ENCODE measurements at regions not wholly inside any gene's neighbourhood (a gene's known extent, or its start where the extent isn't known, plus 50 kb on each side); places are given as distances from the start of the nearest gene placed in this dataset.

DNA sequence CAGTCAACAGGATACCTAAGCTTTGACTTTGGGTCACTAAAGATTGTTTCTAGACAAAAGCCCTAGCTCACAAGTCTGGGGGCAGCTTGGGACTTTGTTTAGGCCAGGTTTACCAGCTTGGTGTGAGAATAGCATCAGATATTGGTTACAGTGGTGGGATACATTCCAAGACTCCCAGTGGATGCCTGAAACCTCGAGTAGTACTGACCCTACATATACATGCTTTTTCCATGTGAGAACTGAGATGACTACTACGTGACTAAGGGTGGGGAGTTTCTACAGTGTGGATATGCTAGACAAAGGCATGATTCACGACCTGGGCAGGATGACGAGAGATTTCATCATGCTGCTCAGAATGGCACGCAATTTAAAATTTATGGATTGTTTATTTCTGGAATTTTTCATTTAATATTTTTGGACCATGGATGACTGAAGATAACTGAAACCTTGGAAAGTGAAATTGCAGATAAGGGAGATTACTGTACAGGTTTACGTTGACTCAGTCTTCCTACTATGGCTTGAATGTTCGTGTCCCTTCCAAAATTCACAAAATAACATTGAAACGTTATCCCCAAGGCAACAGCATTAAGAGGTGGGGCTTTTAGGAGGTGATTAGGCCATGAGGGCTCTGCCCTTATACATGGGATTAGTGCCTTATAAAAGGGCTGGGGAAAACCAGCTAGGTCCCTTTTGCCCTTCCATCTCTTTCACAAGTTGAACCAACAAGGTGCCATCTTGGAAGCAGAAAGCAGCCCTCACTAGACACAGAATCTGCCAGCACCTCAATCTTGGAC, 50.2 kb upstream of the CTAGE1 start:
- peak; percentile 96 for DNase-seq (ENCODE audit: low read depth)

DNA sequence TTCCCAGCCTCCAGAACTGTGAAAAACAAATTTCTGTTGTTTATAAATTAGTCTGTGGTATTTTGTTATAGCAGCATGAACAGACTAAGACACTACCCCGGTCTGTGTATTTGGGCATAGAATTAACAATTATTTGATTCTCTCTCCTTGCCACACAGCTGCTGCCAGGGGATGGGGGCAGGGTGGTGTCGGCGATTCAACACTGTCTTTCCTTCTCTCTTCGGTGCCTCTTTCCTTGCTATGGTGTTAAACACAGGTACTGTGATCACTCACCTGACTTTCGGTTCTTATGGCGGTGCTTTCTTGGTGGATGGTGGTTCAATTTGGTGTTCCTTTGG, 50.8 kb upstream of the CTAGE1 start:
- DNase-seq (ENCODE audit: low read depth) = no peak

DNA sequence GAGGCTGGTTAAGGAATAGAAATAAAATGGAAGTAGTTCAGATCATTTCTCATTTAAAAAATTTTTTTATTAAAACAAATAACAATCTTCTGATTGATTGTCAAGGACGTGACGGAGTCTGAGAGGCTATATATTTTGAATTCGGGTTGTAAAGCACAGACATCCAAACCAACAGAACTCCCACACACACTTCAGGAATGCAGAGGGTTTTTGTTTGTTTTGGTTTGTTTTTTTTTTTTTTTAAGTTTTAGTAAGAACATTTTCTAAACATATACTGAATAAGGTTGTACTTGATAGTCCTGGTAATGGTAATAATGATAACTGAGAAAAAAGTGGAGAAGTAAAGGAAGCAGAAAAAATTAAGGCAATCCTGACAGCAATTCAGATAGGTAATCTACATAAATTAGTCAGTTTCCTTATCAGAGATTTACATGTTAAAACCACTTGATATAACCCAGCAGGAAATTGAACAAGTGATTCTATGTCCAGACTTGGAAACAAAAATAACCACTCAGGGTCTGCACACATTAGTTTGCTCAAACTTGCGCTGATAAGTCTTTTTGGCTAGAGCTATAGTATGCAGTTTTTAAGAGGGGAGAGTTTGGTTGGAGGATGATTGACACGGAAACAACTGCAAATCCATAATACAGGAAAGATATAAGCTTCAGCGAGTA, 51.5 kb upstream of the CTAGE1 start:
- no peak for DNase-seq (ENCODE audit: low read depth)

DNA sequence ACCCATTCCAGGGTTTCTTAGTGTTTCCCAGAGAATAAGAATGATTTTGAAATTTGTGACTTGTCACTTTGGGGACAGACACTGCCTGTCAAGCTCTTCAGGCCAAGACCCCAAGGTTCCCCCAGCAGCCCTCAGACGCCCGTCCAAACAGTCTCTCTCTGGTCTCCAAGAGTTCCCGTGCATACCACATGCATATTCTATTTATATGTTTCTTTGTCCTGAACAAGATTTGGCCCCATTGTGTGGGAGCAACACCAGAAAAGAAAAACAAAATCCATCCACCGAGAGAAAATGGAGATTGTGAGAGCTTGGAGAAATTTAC, 52.2 kb upstream of the CTAGE1 start:
- no peak for DNase-seq (ENCODE audit: low read depth)

DNA sequence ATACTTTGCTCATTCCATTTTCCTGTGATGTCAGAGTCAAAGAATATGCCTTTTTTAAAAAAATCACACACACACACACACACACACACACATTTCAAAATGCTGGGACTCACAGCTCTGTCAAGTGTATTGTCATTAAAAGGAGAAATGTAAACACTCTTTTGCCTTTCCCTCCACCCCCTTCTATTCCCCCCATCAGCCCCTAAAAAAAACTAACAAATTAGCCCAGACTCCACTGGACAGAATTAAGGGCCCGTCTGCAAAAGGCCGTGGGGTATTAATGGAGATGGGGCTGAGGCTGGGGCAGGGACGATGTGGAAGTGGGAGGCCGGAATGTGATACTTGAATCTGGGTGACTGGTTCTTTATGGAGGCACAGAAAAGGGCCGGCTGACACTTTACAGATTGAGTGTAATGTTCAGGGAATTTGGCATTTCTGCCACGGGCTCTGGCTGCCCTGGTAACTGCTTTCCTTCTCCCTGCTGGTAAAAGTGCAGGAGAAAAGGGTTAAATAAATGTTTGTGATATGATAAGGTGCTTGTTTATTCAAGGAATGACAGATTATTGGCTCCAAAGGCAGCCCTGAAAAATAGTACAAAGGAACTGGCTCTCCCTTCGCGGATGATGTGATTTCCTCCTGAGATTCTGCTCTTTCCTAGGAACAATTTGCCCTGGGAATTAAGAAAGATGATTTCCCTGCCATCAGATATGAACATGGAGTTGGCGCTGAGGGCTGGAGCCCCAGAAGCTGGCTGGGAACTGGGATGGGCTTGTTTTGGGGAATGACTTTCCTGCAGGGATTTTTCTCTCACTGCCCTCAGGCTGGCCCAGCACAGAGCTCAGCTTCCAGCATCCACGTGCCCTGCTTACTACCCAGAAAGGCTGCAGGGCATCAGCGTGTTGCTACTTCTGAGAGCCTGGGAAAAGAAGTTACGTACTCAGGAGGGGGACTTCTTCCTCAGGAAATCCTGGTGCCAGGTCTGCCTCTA, 52.8 kb upstream of the CTAGE1 start:
- no peak for DNase-seq (ENCODE audit: low read depth)

DNA sequence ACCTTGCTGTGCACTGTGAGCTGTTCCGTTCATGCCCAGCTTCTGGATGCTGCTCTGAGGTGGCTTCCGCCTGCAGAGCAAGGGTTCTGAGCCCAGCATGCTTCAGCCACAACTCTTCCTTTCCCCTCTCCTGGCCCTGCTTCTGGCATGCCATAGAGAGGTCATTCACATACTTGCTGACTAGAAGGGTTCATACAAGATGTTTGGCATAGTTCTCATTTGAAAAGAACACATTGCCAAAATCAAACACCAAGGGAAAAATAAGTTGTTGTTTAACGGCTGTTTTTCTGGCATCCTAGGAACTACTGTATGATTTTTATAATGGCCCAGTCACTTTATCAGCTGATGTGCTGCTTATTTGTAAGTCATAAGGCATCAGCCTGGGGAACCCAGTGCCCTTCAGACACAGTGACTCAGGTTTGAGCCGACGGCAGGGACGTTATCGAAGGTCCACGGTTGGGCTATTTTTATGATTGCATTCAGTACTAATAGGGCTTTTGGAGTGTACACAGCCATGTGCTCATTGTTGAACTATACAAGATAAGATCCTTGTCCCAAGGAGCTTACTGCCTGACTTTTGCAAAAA, 53.9 kb upstream of the CTAGE1 start:
- DNase-seq (ENCODE audit: low read depth) = no peak

DNA sequence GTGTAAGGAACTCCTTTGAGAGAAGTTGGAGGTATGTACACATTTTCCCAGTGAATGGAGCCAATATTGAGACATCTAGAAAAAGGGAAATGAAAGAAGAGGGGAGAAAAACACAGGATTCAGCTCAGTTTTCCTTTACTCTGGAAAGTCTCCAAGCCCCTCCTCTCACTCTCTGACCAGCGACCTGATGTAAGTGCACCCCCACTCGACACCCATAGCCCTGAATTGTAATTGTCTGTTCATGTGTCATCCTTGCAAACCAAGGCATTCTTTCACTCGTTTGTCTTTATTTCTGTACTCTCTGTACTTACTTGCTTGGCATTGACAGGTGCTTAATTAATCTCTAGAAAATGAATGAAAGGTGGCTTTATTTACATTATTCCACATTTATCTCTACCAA, 55.7 kb upstream of the CTAGE1 start:
- DNase-seq (ENCODE audit: low read depth) = no peak

DNA sequence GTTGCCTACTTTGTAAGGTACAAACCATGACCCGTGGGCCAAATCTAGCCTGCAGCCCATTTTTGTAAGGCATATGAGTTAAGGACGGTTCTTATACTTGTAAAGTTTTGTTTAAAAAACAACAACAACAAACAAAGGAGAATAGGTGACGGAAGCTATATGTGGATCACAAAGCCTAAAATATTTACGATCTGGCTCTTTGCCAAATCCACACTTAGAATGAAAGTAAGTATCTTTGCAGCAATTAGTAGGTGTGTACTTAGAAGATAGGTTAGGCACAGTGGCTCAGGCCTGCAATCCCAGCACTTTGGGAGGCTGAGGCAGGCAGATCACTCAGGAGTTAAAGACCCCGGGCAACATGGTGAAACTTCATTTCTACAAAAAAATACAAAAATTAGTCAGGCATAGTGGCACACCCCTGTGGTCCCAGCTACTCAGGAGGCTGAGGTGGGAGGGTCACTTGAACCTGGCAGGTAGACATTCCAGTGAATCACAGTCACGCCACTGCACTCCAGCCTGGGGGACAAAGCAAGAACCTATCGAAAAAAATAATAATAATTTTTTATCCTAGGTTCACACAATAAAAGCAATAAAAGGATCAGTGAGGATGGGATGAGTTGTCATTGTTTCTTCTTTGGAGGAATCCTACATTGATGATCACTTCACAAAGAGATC, 57.8 kb upstream of the CTAGE1 start:
- DNase-seq (ENCODE audit: low read depth) = no peak

DNA sequence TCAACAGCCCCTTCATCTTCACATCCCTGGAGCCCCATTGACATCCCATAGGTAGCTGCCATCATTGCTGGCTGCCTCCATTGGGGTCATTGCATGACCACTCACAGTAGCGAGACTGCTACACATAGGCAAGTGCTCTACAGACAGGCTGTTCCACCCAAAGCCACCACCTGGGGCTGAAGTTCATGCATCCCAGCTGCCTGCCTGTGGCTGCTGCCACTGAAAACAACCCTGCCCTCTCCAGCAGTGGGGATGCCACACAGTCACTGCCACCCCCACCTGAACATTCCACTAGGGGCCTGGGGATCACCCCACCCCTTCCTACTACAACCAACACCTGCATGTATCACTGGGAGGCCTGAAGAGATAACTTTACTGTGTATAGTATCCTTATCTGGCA, 59.5 kb upstream of the CTAGE1 start:
- no peak for DNase-seq (ENCODE audit: low read depth)

DNA sequence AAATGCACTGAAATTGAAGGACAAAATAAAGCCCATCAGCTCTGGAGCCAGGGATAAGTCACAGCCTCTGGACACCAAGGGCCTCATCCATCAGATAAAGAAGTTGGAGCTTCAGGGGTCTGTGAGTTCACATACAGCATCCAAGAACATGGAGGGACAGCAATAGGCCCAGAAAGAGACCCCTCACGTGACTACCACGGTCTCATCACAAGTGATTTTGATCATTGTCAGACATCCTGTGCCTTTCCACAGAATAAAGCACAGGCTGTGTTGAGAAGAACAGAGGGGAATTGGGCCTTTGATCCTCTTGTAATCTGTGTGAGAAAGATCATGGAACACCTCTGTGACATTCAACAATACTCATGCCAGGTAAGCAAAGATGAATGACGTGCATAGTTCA, 65.2 kb upstream of the CTAGE1 start:
- no peak for DNase-seq (ENCODE audit: low read depth)

DNA sequence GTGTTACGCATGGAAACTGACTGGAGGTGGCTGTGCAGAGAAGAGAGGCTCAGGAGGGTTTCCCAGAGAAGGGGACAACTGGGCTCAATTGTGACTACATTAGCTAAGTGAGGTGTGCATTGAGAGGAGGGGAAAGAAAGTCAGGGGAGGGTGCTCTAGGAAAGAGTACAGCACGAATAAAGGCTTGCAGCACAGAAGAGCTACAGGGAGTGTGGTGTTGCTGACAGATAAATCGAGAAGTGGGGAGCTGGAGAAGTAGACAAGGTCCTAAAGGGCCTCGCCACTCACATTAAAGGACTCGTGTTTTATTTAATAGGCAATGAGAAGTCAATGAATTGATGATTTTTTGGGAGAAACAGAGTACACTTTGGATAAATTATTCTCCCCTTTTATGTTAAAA, 65.7 kb upstream of the CTAGE1 start:
- no peak for DNase-seq (ENCODE audit: low read depth)

DNA sequence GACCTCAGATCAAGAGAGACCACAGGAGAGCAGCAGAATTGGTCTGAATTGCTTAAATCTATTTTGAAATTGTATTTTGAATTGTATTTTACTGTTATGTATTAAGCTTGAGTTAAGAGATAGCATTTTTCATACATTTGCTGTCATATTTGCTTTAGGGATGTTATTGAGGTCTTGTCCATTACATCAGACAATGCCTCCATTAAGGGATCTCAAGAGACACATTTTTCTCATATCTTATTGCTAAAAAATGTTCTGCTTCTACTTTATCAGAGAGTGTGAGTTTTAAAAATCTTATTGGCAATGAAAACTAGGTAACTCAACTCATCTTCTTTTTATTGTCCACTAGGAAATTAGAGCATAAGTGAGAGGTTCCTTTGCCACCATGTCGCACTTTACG, 66.8 kb upstream of the CTAGE1 start:
- DNase-seq (ENCODE audit: low read depth) = no peak

DNA sequence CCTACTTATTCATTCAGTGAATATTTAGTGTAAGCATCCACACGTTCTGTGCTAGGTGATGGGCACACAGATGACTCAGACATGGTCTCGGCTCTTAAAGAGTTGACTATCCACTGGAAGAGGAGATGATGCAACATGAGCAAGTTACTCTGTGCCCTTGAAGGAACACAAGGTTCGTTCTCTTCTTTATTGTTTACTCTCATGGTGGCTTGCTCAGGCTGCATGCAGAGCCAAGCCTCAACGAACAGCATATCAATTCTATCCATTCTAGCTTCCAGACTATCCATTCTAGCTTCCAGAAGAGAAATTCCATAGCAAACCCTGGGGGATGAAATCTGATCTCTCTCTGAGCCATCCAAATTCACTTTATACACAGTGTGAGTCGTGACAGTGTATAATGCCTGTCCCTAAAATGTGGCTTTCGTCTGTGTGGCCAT, 68.1 kb upstream of the CTAGE1 start:
- DNase-seq (ENCODE audit: low read depth) = no peak

DNA sequence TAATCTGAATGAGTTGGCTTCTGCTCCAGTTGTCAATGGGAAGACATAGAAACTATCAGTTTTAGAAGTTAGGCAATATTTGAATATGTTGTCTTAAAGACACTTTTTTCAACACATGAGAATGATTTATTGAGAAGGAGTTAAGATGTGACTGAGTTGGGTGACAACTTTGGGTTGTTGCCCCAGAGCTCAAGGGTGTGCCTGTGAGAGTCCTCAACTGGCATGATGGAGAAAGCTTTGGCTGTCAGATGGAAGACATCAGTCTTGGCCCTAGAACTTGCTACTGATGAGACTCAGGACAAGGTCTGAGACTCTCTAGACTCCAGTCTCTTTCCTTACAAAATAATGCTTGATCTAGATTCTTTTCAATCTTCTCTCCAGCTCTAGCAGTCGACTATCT, 69.0 kb upstream of the CTAGE1 start:
- no peak for DNase-seq (ENCODE audit: low read depth)

DNA sequence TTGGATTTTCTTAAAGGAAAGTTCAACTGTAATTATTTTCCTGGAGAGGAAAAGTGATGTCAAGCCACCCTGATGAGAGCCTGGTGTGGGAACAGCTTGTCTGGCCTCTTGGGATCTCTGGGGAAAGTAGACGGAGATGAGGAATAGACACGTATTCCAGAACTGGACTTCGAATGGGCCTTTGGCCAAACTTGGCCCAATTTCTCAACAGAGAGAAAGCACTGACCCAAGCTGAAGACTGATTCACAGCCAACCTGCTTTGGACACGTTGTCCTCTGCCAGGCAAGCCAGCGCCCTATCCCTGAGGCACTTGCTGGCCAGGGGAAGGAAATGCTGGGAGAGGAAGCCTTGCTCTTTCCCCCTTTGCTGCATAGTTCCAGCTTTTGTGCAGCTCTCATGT, 70.8 kb upstream of the CTAGE1 start:
- DNase-seq (ENCODE audit: low read depth) = no peak

DNA sequence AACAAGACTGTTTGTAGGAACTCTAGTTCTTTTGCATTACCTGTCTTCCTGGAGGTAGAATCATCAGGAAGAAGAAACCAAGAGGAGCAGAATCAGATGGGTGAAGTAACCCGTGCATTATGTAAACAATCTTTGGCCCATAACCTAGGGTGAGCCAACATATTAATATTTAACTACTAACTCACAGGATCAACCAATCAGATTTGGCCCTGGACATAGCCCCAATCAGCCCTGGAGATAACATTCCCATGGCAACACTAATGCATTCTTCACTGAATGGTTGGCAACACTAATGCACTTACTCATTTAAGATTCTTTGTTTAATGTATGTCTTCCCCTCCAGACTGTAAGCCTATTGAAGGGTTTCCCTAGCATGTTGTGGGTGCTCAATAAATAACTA, 72.0 kb upstream of the CTAGE1 start:
- DNase-seq (ENCODE audit: low read depth) = no peak

DNA sequence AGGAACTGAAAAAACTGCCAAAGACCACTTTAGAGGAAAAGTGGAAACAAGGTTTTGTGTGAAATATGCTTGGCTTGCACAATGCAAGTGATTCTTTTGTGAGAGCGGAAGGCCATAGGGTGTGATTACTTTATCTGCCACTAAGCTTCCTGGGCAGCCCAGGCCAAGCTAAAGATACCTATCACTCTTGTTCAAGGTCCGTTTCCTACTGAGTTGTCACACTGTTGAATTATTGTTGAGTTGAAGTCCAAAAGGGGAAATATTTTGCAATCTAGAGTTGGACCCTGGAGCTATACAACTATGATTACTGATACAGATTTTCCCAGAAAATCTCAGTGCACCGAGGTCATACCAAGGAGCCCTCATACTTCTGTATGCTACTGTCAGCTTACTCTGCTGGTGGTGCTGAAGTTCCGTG, 72.7 kb upstream of the CTAGE1 start:
- no peak for DNase-seq (ENCODE audit: low read depth)

DNA sequence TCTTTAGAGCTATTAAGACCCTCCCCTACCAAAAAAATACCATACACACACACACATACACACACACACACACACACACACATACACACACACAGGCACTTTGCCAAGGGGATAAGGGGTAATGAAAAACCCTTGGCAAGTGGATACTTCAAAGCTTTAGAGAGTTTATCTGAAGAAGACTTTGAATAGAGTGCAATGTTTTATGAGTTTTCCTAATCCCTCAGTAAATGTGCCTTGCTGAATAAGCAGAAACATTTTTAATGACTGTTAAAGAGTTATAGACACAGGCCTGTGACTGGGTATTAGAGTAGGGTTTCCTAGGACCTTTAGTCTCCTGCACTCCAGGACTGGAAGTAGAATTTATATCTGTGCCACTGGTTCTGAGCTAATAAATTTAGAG, 75.5 kb upstream of the CTAGE1 start:
- no peak for DNase-seq (ENCODE audit: low read depth)

DNA sequence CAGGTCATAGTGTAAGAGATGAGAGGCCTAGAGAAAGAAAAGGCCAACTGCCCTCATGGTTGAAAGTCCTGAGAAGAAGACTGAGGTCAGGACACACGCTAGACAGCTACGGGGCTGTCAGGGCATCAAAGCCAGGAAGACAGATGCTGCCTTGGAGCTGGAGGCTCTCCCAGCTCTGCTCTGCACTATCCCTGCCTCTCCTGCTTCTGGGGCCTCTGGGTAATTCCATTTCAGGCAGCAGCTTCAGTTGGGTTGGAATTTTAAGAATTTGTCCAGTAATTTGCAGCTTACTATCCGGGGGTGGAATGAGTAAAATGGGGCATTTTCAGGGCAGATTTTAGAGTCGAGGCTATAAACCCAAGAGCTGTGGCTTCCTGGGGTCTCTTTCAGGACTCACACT, 76.2 kb upstream of the CTAGE1 start:
- DNase-seq (ENCODE audit: low read depth) = no peak

DNA sequence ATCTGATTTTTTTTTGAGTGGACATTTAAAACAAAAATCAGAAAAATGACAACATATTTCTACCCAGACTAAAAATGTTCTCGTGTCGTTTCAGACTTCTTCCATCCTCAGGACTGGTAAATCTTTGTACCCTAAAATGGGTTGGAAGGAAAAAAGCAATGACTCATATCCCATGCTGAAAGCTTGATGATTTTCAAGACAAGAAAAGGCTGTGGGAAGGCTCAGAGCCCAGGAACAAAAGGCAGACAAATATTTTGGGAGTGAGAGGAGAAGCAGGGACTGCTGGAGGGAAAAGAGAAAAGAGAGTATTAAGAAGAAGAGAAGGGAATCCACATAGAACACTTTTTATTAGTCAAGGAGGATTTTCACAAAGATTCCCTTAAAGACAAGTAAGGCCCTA, 77.1 kb upstream of the CTAGE1 start:
- no peak for DNase-seq (ENCODE audit: low read depth)

DNA sequence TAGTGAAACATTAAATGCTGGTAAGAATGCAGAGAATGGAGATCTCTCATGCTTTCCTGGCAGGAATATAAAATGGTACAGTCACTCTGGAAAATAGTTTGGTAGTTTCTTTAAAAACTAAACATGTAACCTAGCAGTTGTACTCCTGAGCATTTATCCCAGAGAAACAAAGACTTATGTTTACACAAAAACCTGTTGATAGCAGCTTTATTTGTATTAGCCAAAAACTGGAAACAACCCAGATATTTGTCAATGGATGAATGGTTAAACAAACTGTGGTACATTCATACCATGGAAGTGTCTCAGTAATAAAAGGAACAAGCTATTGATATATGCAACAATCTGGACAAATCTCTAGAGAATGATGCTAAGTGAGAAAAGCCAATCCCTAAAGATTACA, 81.7 kb upstream of the CTAGE1 start:
- DNase-seq (ENCODE audit: low read depth) = no peak

DNA sequence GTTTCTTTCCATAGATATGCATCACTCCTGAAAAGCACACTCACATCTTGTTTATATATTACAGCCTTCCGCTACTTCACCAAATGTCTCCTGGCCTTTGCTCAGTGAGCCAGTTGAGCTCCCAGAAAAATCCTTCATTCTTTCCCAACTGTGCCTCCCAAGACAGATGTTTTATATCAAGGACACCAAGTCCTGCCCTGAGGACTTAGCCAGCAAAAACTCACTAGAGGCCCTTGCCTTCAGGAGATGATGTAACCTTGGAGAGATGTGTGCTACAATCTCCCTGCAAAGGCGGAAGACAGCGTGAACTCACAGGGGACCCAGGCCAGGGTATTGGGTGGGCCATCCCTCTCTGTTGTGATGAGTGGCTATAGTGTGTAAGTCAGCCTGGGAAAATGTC, 86.1 kb upstream of the CTAGE1 start:
- peak; percentile 34 for DNase-seq (ENCODE audit: low read depth)
